T-helper 2 cell treated with Interferon-gamma antibody and Interleukin-4, amounts not matched to agents 5 μg/mL and 100 μg/mL, for 36 hours (primary cell): ENCODE measurements at regions not wholly inside any gene's neighbourhood (a gene's known extent, or its start where the extent isn't known, plus 50 kb on each side); places are given as distances from the start of the nearest gene placed in this dataset.

Experiments used
- DNase-seq: peaks from one replicate; pipeline ENCODE4 v3.0.0; 2021; ENCODE audit warnings: low spot score
- H3K27ac Mint-ChIP-seq: one replicate; pipeline ENCODE4 v1.8.0; 2021; ENCODE audit warnings: mild to moderate bottlenecking, mixed read lengths
- H3K27me3 Mint-ChIP-seq: one replicate; pipeline ENCODE4 v1.8.0; 2021; ENCODE audit warnings: low read depth, mixed read lengths
- H3K36me3 Mint-ChIP-seq: one replicate; pipeline ENCODE4 v1.8.0; 2021; ENCODE audit warnings: low read depth, mixed read lengths
- H3K4me1 Mint-ChIP-seq: one replicate; pipeline ENCODE4 v1.8.0; 2021; ENCODE audit warnings: low read depth, mixed read lengths
- H3K4me3 Mint-ChIP-seq: one replicate; pipeline ENCODE4 v1.8.0; 2022; ENCODE audit warnings: mild to moderate bottlenecking, moderate library complexity, mixed read lengths
- H3K9me3 Mint-ChIP-seq: one replicate; pipeline ENCODE4 v1.8.0; 2021; ENCODE audit warnings: mixed read lengths

GRCh38 chr12:131615326-131616042 is 95.4 kb upstream of the SFSWAP start:
- Mint-ChIP-seq H3K4me3 (no peak overlapping the region), H3K27ac (no peak overlapping the region), H3K27me3 (peaks cover 16% of the 10 kb centered on the region), H3K4me1 (no peaks in the 10 kb centered on the region), H3K36me3 (no peaks in the 10 kb centered on the region), H3K9me3 (no peaks in the 10 kb centered on the region)
- DNase-seq, result no peak

DNA sequence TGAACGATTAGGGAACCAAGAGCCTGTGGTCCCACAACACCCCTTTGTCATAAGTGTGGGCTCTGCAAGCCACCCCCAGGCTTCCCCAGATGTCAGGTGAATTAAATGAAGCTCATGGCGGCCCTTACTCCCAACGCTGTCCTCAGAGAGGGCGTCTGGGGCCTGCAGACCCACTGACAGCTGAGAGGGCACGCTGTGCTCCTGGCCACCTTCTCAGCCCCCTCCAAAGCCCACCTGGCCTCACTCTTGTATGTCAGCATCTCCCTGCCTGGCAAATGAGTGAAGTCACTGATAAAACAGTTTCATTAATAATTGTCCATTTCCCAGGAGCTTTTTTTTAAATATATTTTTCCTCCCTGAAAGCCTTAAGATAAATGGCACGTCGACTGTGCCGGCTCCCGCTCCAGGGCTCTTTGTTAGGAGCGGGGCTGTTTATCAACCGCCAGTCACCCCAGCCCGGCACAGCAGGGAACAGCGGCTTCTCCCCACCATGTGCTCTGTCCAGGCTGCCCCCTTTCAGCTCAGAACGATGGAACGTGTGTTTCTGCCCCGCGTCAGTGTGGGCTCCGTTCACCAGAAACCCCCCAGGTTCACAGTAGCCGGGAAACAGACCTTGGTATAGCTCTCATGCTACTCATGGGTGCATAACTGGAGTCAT is 94.7 kb upstream of the SFSWAP start:
- DNase-seq, result no peak
- Mint-ChIP-seq H3K27me3 (peaks cover 16% of the 10 kb centered on the region), H3K9me3 (no peaks in the 10 kb centered on the region), H3K4me1 (no peaks in the 10 kb centered on the region), H3K36me3 (no peaks in the 10 kb centered on the region), H3K4me3 (no peak overlapping the region), H3K27ac (no peak overlapping the region)

DNA sequence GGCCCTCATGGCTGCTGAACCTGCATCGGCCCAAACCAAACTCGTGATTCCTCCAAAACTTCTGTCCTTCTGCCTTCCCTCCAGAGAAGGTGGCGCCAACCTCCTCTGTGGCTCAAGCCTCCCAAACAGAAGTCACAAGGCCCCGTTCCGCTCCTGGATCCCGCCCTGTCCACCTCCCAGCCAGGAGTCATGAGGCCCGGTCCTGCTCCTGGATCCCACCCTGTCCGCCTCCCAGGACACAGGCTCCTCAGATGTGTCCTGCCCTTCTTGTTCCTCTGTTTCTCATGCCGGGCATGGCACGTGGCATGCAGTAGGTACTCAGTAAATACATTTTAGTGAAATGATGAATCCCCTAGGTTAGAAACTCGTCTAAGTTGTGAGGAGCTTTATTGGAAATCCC is 94.2 kb upstream of the SFSWAP start:
- H3K4me3 Mint-ChIP-seq, result no peak overlapping the region
- peaks cover 16% of the 10 kb centered on the region for H3K27me3 Mint-ChIP-seq
- DNase-seq, result no peak
- H3K4me1 Mint-ChIP-seq, result no peaks in the 10 kb centered on the region
- H3K9me3 Mint-ChIP-seq, result no peaks in the 10 kb centered on the region
- no peak overlapping the region for H3K27ac Mint-ChIP-seq
- no peaks in the 10 kb centered on the region for H3K36me3 Mint-ChIP-seq

DNA sequence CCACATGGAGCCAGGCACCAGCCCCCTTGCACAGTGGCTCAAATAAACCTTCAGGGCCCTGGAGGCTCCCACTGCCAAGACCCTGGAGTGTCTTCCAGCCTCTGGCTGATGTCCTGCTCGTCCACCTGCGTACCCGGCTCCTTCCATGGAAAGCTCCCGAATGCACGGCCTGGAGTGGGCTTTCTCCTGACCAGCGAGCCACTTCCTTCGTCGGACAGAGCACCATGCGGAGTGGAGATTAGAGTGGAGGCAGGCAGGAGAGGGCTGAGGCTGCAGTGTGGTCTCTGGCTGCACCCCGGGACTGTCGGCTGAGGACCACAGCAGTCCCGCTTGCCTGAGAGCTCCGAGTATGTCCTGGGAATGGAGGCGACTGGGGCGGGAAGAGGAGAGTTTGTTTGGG is 93.7 kb upstream of the SFSWAP start:
- no peak for DNase-seq
- Mint-ChIP-seq H3K36me3 (no peaks in the 10 kb centered on the region), H3K27me3 (peaks cover 16% of the 10 kb centered on the region), H3K9me3 (no peaks in the 10 kb centered on the region), H3K27ac (no peak overlapping the region), H3K4me1 (no peaks in the 10 kb centered on the region), H3K4me3 (no peak overlapping the region)

GRCh38 chr12:131617596-131618302 is 93.1 kb upstream of the SFSWAP start:
- no peaks in the 10 kb centered on the region for H3K36me3 Mint-ChIP-seq
- H3K4me3 Mint-ChIP-seq, result no peak overlapping the region

GRCh38 chr12:131618303-131618658 is 92.6 kb upstream of the SFSWAP start:
- Mint-ChIP-seq H3K9me3 (no peaks in the 10 kb centered on the region), H3K27ac (no peak overlapping the region), H3K4me3 (no peak overlapping the region), H3K27me3 (peaks cover 16% of the 10 kb centered on the region), H3K4me1 (no peaks in the 10 kb centered on the region), H3K36me3 (no peaks in the 10 kb centered on the region)
- DNase-seq, result no peak

More at GRCh38 chr12:131617596-131618302, 93.1 kb upstream of the SFSWAP start:
- Mint-ChIP-seq H3K27me3 (peaks cover 16% of the 10 kb centered on the region), H3K9me3 (no peaks in the 10 kb centered on the region), H3K27ac (no peak overlapping the region), H3K4me1 (no peaks in the 10 kb centered on the region)
- DNase-seq, result no peak

DNA sequence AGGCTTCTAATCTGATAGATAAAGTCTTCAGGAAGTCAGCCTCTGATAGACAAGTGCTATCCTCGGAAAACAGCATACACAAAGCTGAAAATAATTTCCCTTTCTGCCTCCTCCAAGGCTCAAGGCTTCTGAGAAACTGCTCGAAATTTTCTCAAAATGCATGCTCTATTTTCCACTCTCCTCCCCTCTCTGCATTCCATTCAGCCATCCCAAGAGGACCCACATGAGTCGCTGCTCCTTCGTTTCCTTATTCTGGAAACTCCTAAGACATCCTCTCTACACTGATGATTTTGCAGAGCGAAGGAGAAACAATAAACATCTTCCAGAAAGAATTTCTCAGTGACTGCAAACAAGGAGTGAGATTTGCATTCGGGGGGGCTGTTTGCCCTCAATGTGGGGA is 92.2 kb upstream of the SFSWAP start:
- no peaks in the 10 kb centered on the region for H3K9me3 Mint-ChIP-seq
- no peak overlapping the region for H3K4me3 Mint-ChIP-seq
- H3K36me3 Mint-ChIP-seq, result no peaks in the 10 kb centered on the region
- peaks cover 16% of the 10 kb centered on the region for H3K27me3 Mint-ChIP-seq
- no peak for DNase-seq
- no peak overlapping the region for H3K27ac Mint-ChIP-seq
- no peaks in the 10 kb centered on the region for H3K4me1 Mint-ChIP-seq

- no peak for DNase-seq
- H3K4me1 Mint-ChIP-seq, result no peaks in the 10 kb centered on the region
- H3K4me3 Mint-ChIP-seq, result no peak overlapping the region
- H3K27me3 Mint-ChIP-seq, result peaks cover 12% of the 10 kb centered on the region
- H3K27ac Mint-ChIP-seq, result no peak overlapping the region
- H3K36me3 Mint-ChIP-seq, result no peaks in the 10 kb centered on the region
- no peaks in the 10 kb centered on the region for H3K9me3 Mint-ChIP-seq
These were observed 91.7 kb upstream of the SFSWAP start for GRCh38 chr12:131619106-131619642.

DNA sequence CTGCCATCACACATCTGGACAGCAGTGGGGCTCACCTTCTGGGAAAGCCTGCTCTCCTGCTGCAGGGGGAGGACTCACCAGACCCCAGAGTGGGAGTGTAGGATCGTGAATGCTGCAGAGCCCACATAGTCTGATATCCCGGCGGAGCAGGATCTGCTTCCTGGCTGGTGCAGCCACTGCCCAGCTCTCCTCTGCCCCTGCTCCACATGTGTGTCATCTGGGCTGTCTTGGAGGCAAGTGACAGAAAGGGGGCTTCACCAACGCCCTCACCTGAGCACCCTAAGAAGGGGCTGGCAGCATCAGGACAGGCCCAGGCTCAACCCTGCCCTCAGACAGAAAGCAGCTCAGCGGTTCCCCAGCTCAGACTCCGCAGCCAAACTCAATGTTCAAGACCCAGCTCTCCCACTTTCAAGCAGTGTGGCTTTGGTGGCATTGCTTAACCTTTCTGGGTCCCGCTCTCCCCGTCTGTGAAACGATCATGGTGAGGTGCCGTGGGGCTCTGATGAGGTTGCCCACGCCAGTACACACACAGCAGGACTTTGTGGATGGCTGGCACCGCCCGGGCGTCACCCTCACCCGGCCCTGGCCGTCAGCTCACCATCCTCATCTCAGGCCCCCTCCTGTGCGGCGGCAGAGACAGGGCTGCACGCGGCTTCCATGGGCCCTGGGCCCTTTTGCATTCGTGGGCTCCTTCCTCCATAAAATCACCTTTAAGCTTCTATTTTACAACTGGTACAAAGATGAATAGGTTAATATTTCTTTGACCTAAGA is 91.0 kb upstream of the SFSWAP start:
- H3K27me3 Mint-ChIP-seq, result peaks cover 9% of the 10 kb centered on the region
- no peak overlapping the region for H3K27ac Mint-ChIP-seq
- no peaks in the 10 kb centered on the region for H3K9me3 Mint-ChIP-seq
- H3K4me3 Mint-ChIP-seq, result no peak overlapping the region
- no peak for DNase-seq
- H3K4me1 Mint-ChIP-seq, result no peaks in the 10 kb centered on the region
- H3K36me3 Mint-ChIP-seq, result no peaks in the 10 kb centered on the region

DNA sequence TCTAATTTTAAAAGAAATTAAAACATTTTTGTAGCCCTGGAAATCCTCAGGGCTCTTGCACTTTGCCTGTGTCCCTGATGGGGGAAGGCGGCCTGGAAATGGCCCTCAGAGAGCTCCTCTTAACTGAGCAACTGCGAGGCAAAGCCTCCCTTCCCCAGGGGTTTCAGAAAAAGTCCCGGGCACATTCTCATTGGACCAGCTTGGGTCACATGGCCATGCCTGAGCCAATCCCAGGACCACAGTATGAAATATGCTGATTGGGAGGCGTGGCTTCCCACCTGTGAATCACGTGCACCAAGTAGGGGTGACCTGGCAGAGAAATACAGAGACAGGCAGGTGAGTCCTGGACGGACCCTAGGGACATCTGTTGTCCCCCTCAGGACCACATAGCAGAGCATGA is 90.4 kb upstream of the SFSWAP start:
- H3K9me3 Mint-ChIP-seq, result no peaks in the 10 kb centered on the region
- H3K4me3 Mint-ChIP-seq, result no peak overlapping the region
- peaks cover 10% of the 10 kb centered on the region for H3K27me3 Mint-ChIP-seq
- no peaks in the 10 kb centered on the region for H3K4me1 Mint-ChIP-seq
- H3K36me3 Mint-ChIP-seq, result no peaks in the 10 kb centered on the region
- no peak overlapping the region for H3K27ac Mint-ChIP-seq
- no peak for DNase-seq

GRCh38 chr12:131620946-131621681 is 89.8 kb upstream of the SFSWAP start:
- Mint-ChIP-seq H3K27me3 (peaks cover 10% of the 10 kb centered on the region), H3K9me3 (peaks cover 2% of the 10 kb centered on the region), H3K4me1 (no peaks in the 10 kb centered on the region), H3K4me3 (no peak overlapping the region), H3K27ac (no peak overlapping the region), H3K36me3 (peaks cover under 1% of the 10 kb centered on the region)
- no peak for DNase-seq

GRCh38 chr12:131621701-131622421 is 89.0 kb upstream of the SFSWAP start:
- Mint-ChIP-seq H3K4me3 (no peak overlapping the region), H3K36me3 (peaks cover 2% of the 10 kb centered on the region), H3K27ac (no peak overlapping the region), H3K4me1 (no peaks in the 10 kb centered on the region), H3K9me3 (peaks cover 4% of the 10 kb centered on the region), H3K27me3 (peaks cover 13% of the 10 kb centered on the region)
- no peak for DNase-seq
